Testis (tissue), 2 donors: ENCODE measurements at regions not wholly inside any gene's neighbourhood (a gene's known extent, or its start where the extent isn't known, plus 50 kb on each side); places are given as distances from the start of the nearest gene placed in this dataset.

Experiments used
- CTCF ChIP-seq, 3 experiments: fragments of 450-650 bp in 2 of 3; fragments of 200-600 bp in 1 of 3; sonication (generic) in 1 of 3; IDR thresholded peaks; one replicate each; pipeline ENCODE4 v1.5.1; 2016 to 2019; ENCODE audit warnings: antibody characterized with exemption in 3 of 3, mild to moderate bottlenecking in 2 of 3, moderate library complexity in 1 of 3
- POLR2A ChIP-seq: fragments of 450-650 bp; IDR thresholded peaks from one replicate; pipeline ENCODE4 v1.6.1; 2017; ENCODE audit warnings: antibody characterized with exemption, mild to moderate bottlenecking, moderate library complexity

GRCh38 chr1:214847071-214847810 lies 235.3 kb upstream of the KCNK2 start:
- TF ChIP-seq CTCF (IDR thresholded peaks at IDR 0.05) (no peak), POLR2A (no peak)
